ENCODE measurements at regions not wholly inside any gene's neighbourhood (a gene's known extent, or its start where the extent isn't known, plus 50 kb on each side); places are given as distances from the start of the nearest gene placed in this dataset.
A peak's percentile ranks its signal among the peaks of the same experiment; 100 is the strongest.
"Not testable (repeated sequence)": the region's sequence is repeated elsewhere in the genome, so short reads cannot be mapped to it uniquely, and the experiment has no call there.

GRCh38 chr19:31041461-31041860 is 307.8 kb downstream of the TSHZ3 start:
- DNase-seq (ENCODE audit: low read depth) = no peak

DNA sequence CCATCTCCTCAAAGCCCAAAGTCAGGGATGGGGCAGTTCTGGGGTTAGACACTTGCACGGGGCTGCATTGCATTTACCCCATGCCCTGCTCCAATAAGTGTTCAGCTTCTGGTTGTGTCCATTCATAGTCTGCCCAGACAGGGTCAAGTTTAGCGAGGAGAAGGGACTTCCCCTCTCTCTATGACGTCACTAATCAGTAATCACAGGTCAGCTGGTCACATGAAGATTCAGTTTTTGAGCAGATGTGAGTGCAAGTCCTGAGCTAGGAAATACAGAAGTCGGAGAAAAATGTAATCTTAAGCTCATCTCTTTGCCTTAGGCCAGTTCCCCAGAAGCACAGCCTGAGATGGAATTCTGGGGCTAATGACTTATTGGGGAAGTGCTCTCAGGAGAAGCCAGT is 310.1 kb downstream of the TSHZ3 start:
- DNase-seq (ENCODE audit: low read depth) = no peak

DNA sequence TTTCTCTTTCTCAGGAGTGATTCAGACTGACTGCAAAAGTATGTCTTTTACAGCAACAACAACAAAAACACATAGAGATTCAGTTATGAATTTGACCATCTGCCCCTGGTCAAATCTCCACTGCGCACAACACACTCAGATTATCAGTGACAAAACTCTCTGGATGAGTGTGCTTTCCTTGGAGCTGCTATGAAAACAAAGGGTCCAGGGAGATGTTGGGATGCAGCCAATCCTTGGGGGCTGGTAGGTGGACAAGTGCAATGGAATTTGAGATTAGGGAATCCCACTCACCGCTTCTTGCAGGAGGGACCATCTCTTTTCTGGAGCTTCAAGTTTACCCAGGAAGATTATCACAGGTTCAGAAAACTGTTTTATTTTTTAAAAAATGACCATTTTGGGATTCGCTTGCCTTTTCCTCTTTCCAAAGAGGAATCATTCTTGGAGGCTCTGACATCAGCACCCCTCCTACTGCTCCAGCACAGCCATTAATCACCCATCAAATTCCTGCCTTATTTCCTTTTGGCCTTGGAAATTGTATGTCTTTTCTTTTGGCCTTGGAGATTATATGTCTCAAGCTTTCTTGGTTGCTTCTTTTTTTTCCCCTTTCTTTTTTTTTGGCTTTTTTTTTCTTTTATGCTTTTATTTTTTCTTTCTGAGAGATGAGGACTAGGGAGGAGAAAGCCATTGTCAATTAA is 311.8 kb downstream of the TSHZ3 start:
- no peak for DNase-seq (ENCODE audit: low read depth)

- not testable (repeated sequence) for DNase-seq (ENCODE audit: low read depth)
These were observed 317.8 kb downstream of the TSHZ3 start for GRCh38 chr19:31031455-31031854.

- DNase-seq (ENCODE audit: low read depth) = no peak
These were observed 326.2 kb downstream of the TSHZ3 start for GRCh38 chr19:31023038-31023437.

DNA sequence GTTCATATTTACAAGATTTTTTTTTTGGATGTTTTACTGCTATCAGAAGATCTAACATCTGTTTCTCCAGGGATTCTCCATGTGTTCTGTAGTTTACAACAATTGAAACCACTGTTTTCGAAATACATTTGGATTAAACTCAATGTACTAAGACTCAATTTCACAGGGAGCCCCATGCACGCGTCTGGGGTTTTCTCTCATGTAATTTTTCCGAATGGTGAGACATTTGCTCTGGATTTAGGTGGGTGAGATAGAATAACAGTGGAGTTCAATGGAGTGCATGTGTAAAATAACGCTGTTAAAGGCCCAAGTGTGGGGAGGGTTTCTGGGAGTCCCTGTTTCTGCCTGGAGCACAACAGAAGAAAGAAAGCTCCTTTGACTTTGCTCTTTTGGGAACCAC is 330.3 kb downstream of the TSHZ3 start:
- no peak for DNase-seq (ENCODE audit: low read depth)

GRCh38 chr19:31015778-31016177 is 333.5 kb downstream of the TSHZ3 start:
- DNase-seq (ENCODE audit: low read depth) = no peak

GRCh38 chr19:31014668-31015067 is 334.6 kb downstream of the TSHZ3 start:
- DNase-seq (ENCODE audit: low read depth) = no peak

DNA sequence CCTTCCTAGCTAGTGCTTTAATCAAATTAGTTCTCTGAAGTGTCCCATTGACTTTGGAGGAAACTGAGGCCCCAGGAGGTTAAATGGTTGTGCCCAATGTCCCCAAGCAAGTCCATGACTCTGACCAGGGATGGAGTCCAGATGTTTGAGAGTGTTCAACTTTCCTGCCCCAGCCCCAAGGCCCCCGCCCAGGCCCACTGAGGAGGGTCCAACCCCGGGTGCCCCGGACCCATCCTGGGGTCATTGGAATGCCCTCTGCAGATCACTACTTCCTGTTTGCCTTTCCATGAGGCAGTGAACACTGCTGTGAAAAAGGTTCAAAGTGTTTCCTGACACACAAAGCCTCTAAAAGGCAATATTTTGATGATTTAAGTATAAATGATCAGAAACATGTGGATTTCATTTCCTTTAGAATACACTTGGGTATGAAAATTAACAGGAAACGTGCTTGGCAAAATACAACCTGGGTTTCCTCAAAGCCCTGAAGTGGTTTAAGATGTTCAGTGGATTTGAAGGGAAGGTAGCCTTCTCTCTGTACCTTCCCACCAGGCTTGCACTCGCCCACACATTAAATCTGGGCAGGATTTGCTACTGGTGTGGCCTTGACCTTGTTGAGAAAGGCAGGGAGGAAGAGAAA is 335.7 kb downstream of the TSHZ3 start:
- DNase-seq (ENCODE audit: low read depth) = no peak

DNA sequence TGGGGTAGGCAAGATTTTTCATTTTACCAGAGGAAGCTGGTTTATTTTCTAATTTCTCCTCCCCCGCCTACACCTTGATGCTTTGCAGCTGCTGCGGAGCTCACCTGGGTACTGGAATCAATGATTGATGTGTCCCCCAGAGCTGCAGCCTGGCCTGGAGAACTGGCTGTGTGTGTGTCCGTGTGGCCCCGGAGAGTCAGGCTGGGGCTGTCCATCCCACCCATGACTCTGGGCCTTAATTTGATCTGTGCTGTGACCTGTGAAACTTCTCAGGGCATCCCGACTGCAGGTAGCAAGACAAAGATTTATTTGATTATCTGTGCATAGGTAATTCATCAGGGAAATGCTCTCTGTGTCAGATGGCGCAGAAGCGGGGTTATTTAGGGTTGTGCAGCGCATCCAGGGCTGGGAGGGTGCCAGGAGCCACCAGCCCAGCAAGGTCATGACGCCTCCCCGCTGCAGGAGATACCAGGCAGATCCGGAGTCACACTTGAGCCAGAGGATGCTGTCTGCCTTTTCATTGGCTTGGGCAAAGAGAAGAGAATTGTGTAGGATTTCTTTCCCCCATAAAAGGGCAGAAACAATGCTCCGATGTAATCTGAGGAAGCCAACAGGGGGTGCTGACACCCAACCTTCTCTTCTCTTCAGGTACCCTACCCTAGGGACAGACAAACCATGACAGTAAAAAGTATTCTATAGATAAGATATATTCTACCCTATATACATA is 346.6 kb downstream of the TSHZ3 start:
- no peak for DNase-seq (ENCODE audit: low read depth)

DNA sequence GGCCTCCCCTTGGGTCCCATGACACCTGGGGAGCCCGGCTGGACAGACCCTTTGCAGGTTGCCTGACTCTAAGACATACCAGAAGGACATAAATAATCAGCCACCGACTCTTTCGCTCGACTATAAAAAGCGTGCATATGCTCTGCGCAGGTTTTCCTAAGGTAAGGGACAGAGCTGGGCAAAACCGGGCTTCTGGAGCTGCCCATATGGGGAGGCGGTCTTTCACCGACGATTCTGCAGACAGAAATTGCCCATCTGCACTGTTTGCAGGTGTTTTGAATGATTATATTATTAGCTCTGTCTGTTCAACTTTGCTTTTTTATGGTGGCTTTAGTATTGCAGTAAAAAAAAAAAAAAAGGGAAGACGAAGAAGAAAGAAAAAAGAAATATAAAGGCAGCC is 347.2 kb downstream of the TSHZ3 start:
- DNase-seq (ENCODE audit: low read depth) = no peak

DNA sequence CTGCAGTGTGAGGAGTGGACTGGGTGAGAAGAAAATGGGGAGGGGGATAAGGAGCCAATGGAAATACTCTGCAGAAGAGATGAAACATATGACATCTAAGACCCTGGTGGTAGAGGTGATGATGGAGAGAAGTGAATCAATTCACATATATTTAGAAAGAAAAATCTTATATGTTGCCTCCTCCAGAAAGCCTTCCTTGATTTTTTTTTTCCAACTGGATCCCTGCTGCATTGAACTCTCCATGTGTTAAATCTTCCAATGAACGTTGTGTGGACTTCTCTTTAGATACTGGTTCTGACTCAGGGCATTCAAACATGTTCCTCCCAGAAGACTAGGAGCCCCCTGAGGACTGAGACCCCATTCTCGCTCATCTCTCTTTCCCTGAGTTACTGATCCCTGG is 348.3 kb downstream of the TSHZ3 start:
- no peak for DNase-seq (ENCODE audit: low read depth)

DNA sequence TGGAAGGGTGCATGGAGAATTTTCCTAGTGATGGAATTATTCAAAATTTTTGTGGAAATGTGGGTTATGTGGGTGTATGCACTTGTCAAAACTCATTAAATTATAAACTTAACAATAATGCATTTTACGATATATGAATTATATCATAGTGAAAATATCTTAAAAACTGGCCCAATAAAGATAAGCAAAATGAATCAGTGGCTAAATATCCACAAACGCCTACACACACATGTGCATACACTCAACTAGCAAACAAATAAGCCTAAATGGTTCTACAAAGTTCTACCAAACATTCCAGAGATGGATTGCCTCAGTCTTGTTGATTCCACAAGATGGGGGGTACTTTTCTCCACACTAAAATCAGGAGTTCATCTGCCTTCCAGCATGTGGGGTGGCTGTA is 349.5 kb downstream of the TSHZ3 start:
- no peak for DNase-seq (ENCODE audit: low read depth)

- no peak for DNase-seq (ENCODE audit: low read depth)
These were observed 352.0 kb downstream of the TSHZ3 start for GRCh38 chr19:30997222-30997621.

DNA sequence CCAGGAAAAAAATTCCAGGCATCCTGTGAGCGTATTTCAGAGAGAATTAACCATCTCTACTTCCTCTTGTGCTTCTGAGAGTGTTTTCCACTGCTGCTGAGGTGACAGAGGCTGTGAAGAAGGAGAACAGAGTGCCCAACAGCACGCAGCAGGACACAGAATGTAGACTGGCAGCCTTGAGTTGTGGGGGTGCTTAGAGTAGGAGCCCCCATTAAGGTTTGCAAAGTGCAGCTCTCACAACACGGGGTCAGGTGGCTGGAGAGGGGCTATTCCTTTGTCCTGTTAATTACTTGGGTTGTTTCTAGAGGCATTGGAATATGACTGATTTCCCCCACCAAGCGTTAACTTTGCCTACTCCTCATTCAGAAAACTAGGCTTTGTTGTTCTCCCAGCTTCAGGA is 370.6 kb downstream of the TSHZ3 start:
- no peak for DNase-seq (ENCODE audit: low read depth)

GRCh38 chr19:30969591-30969990 is 379.6 kb downstream of the TSHZ3 start:
- DNase-seq (ENCODE audit: low read depth) = no peak

GRCh38 chr19:30968841-30969399 is 380.3 kb downstream of the TSHZ3 start:
- no peak for DNase-seq (ENCODE audit: low read depth)

- DNase-seq (ENCODE audit: low read depth) = peak; percentile 28
These were observed 381.0 kb downstream of the TSHZ3 start for GRCh38 chr19:30968210-30968609.

- DNase-seq (ENCODE audit: low read depth) = no peak
These were observed 382.8 kb downstream of the TSHZ3 start for GRCh38 chr19:30966486-30966885.

- no peak for DNase-seq (ENCODE audit: low read depth)
These were observed 390.2 kb downstream of the TSHZ3 start for GRCh38 chr19:30959011-30959410.

DNA sequence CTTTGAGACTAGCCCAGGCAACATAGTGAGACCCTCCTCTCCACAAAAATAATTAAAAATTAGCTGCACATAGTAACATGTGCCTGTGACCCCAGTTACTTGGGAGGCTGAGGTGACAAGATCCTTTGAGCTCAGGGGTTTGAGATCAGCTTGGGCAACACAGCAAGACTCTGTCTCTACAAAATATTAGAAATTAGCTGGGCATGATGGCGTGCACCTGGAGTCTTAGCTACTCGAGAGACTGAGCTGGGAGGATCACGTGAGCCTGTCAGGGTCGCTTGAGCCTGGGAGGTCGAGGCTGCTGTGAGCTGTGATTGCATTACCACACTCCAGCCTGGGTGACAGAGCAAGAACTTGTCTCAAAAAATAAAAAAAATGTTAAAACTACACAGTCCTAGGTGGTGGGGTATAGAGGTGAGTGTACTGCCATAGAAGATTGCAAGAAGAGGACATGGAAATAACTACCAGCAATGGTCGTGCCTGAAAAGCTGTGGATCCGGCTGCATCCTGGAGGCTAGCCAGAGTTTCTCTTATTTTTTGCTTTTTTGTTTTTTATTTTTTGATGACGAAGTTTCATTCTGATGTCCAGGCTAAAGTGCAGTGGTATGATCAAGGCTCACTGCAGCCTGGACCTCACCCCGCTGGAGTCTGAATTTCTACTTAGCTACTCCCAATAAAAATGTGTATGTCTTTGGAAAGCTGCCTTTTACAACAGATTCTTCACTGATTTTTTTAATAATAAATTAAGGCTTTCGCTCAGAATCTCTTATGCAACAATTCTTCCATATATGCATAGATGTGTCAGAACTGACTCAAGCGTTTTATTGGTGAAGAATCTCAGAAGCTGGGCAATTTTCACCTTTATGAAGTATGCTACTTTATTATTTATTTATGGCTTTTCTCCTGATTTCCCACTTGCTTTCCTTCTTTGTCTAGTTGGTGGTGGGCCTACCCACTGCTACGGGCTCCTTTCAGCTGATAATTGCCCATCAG is 393.8 kb downstream of the TSHZ3 start:
- no peak for DNase-seq (ENCODE audit: low read depth)

Measured in myocyte (in vitro differentiated cells).